Immature natural killer cell (primary cell): ENCODE measurements at regions not wholly inside any gene's neighbourhood (a gene's known extent, or its start where the extent isn't known, plus 50 kb on each side); places are given as distances from the start of the nearest gene placed in this dataset.

Experiments used
- DNase-seq, 3 donors: peaks; one replicate each; pipeline ENCODE4 v3.0.0; 2022; ENCODE audit warnings: mixed read lengths in 1 of 3
- H3K27ac Mint-ChIP-seq, 6 donors: one replicate each; pipeline ENCODE4 v1.8.0; 2020; ENCODE audit warnings: mixed read lengths in 6 of 6, mild to moderate bottlenecking in 5 of 6, inconsistent platforms in 4 of 6, moderate library complexity in 3 of 6
- H3K27me3 Mint-ChIP-seq, 3 donors: one replicate each; pipeline ENCODE4 v1.8.0; 2020 to 2021; ENCODE audit warnings: low read depth in 3 of 3, mild to moderate bottlenecking in 3 of 3, mixed read lengths in 3 of 3, moderate library complexity in 3 of 3, inconsistent platforms in 1 of 3
- H3K36me3 Mint-ChIP-seq, 3 donors: one replicate each; pipeline ENCODE4 v1.8.0; 2020; ENCODE audit warnings: mixed read lengths in 3 of 3, inconsistent platforms in 2 of 3, mild to moderate bottlenecking in 2 of 3
- H3K4me1 Mint-ChIP-seq, 2 donors: one replicate each; pipeline ENCODE4 v1.8.0; 2020; ENCODE audit warnings: inconsistent platforms in 2 of 2, mild to moderate bottlenecking in 2 of 2, mixed read lengths in 2 of 2, moderate library complexity in 1 of 2
- H3K4me3 Mint-ChIP-seq, 5 donors: one replicate each; pipeline ENCODE4 v1.8.0; 2020; ENCODE audit warnings: mild to moderate bottlenecking in 5 of 5, mixed read lengths in 5 of 5, inconsistent platforms in 3 of 5, moderate library complexity in 3 of 5
- H3K9me3 Mint-ChIP-seq, 6 donors: one replicate each; pipeline ENCODE4 v1.8.0; 2020; ENCODE audit warnings: mild to moderate bottlenecking in 6 of 6, mixed read lengths in 6 of 6, inconsistent platforms in 4 of 6, moderate library complexity in 3 of 6

DNA sequence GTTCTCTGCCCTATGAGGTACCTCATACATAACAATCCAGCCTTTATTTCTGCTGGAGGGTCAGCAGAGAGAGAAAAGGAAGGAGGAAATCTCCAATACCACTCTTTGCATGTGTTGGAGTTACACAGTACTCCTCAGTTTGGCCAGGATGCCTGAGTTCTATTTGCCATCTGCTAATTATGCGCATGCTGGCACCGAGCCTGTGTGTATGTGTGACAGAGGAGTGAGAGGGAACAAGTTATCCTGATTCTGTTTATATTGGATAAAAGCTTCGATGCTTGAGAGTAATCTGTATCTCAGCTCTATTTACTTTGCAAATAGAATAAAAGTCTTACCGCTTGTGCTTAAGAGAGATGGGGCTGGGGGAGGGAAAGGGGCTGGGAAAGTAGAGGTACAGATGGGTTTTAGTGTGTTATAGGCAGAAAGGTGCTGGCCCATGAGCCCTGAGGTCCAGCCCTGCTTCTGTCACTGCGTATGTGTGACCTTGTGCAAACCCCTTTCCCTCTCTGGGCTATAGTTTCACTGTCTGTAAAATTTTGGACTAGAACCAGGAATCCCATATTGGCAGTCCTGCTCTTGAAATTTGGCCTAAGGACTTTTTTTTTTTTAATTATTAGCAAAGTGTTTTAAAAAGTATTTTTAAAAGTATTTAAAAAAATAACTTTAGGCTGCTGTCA is 54.5 kb upstream of the PLXNA2 start:
- Mint-ChIP-seq H3K4me3 (no peak overlapping the region), H3K27me3 (peaks cover 7 to 13% (median 13%) of the 10 kb centered on the region in 3 donors), H3K27ac (no peak overlapping the region), H3K9me3 (no peaks in the 10 kb centered on the region), H3K4me1 (no peaks in the 10 kb centered on the region), H3K36me3 (no peaks in the 10 kb centered on the region)
- no peak for DNase-seq

DNA sequence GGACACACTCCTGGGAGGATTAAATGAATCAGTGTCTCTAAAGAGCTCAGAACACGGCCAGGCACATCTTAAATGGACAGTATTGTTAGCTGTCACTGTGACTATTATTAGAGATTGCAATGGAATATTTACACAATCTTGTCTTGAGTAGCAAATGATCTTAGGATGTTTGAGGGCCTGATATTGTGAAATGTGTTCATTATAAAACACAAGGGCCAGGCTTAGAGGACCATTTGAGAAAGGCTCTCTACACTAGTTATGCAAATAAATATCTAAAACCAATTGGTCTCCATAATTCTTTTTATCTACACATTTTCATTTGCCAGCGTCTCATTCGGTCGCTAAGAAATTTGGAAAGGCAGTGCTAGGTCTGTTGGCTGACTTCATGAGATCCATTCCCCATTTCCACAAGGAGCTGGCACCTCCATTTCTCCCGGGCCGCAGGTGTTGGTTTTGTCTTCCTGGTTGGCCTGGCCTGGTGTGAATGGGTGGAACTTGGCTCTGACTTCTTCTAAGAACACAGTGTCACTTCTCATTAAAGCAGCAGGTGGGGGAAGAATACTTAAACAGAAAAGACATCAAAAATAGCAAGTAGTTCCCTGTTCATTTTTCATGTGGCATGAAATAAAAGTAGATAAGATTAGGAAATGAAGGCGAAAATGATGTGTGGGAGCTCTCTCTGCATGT is 56.0 kb upstream of the PLXNA2 start:
- no peak for DNase-seq
- H3K9me3 Mint-ChIP-seq: no peaks in the 10 kb centered on the region
- no peak overlapping the region for H3K4me3 Mint-ChIP-seq
- no peak overlapping the region for H3K27ac Mint-ChIP-seq
- no peaks in the 10 kb centered on the region for H3K36me3 Mint-ChIP-seq
- peaks cover 6 to 15% (median 7%) of the 10 kb centered on the region in 3 donors for H3K27me3 Mint-ChIP-seq
- no peaks in the 10 kb centered on the region for H3K4me1 Mint-ChIP-seq

- DNase-seq: no peak
- Mint-ChIP-seq H3K27ac (no peak overlapping the region), H3K27me3 (peaks cover 6 to 11% (median 7%) of the 10 kb centered on the region in 3 donors), H3K4me3 (no peak overlapping the region), H3K9me3 (no peaks in the 10 kb centered on the region), H3K36me3 (no peaks in the 10 kb centered on the region), H3K4me1 (no peaks in the 10 kb centered on the region)
Observed at GRCh38 chr1:208302699-208303238, 58.6 kb upstream of the PLXNA2 start.

- Mint-ChIP-seq H3K4me3 (no peak overlapping the region), H3K27me3 (peaks cover 6 to 11% (median 7%) of the 10 kb centered on the region in 3 donors), H3K27ac (no peak overlapping the region), H3K36me3 (no peaks in the 10 kb centered on the region), H3K9me3 (no peaks in the 10 kb centered on the region), H3K4me1 (no peaks in the 10 kb centered on the region)
- DNase-seq: no peak
Observed at GRCh38 chr1:208303743-208304712, 59.8 kb upstream of the PLXNA2 start.

- no peak overlapping the region for H3K4me3 Mint-ChIP-seq
- H3K9me3 Mint-ChIP-seq: no peaks in the 10 kb centered on the region
- no peak overlapping the region for H3K27ac Mint-ChIP-seq
- DNase-seq: no peak
- H3K4me1 Mint-ChIP-seq: no peaks in the 10 kb centered on the region
- no peaks in the 10 kb centered on the region for H3K36me3 Mint-ChIP-seq
- H3K27me3 Mint-ChIP-seq: peaks cover 3 to 10% (median 4%) of the 10 kb centered on the region in 3 donors
Observed at GRCh38 chr1:208308221-208308620, 64.0 kb upstream of the PLXNA2 start.

DNA sequence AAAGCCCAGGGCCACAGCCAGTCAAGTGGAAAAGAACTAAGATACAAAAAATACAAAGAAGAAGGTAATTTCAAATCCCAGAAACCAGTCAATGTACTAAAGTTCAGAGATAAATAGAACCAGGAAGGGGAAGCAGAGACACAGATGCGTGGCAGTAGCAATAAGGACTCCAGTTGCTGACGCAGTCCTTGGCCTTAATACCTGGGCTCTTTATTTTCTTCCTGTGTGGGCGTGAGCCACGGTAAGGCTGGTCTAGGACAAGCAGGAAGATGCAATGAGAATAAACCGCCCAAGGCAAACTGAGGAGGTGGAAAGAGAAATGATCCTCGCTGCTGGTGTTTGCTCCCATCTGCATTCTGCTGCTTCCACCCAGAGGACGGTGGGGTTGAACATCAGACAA is 65.6 kb upstream of the PLXNA2 start:
- no peaks in the 10 kb centered on the region for H3K9me3 Mint-ChIP-seq
- DNase-seq: no peak
- no peaks in the 10 kb centered on the region for H3K4me1 Mint-ChIP-seq
- H3K27ac Mint-ChIP-seq: no peak overlapping the region
- no peaks in the 10 kb centered on the region for H3K36me3 Mint-ChIP-seq
- H3K27me3 Mint-ChIP-seq: peaks cover 3 to 5% (median 4%) of the 10 kb centered on the region in 3 donors
- no peak overlapping the region for H3K4me3 Mint-ChIP-seq

DNA sequence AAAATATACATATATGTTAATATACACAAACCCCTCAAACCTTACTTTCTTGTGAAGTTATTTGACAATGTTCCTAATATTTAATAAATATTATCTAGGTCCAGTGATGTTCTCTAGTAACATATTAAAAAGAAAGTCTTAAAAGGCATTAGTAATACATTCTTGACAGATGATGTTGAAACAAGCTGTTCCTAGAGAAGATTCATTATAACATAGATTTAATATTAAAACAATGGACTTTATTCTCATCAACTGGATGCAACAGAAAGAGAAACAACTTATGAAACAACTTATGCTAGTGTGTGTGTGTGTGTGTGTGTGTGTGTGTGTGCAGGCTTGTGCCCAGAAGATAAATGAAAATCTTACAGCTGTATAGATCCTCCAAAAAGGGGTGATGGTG is 68.5 kb upstream of the PLXNA2 start:
- Mint-ChIP-seq H3K36me3 (no peaks in the 10 kb centered on the region), H3K27me3 (peaks cover 0 to 7% (median 5%) of the 10 kb centered on the region in 3 donors), H3K4me3 (no peak overlapping the region), H3K27ac (no peak overlapping the region), H3K9me3 (peaks cover 0 to 1% (median 0%) of the 10 kb centered on the region in 6 donors), H3K4me1 (no peaks in the 10 kb centered on the region)
- DNase-seq: no peak

- H3K27me3 Mint-ChIP-seq: peaks cover 0 to 9% (median 5%) of the 10 kb centered on the region in 3 donors
- no peaks in the 10 kb centered on the region for H3K4me1 Mint-ChIP-seq
- H3K27ac Mint-ChIP-seq: no peak overlapping the region
- no peaks in the 10 kb centered on the region for H3K36me3 Mint-ChIP-seq
- DNase-seq: no peak
- H3K4me3 Mint-ChIP-seq: no peak overlapping the region
- peaks cover 0 to 1% (median 0%) of the 10 kb centered on the region in 6 donors for H3K9me3 Mint-ChIP-seq
Observed at GRCh38 chr1:208314431-208314830, 70.2 kb upstream of the PLXNA2 start.

DNA sequence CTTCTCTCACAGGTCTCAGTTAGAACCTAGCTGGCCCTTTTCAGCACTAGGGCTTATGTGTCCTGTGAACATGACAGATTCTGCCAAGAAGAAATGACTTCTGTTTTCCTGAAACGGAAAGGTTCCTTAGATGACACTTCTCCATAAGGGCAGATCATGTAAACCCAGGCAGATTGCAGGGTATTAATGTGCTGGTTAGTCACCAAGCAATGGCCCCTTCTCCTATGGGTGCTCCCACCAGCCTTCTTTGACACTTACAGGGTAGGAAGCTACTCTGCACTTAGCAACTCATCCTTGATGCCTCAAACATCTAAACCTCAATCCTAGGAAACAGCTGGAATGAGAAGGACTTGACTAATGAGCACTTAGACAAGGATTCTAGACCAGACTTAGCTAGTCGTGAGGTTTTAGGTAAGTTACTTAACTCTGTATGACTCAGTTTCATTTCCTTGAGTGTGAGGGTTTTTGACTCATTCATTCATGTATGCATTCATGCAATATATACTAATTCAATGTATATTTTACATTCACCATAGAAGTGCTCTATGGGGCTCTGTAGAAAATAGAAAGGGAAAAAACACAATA is 74.1 kb upstream of the PLXNA2 start:
- DNase-seq: no peak
- H3K4me3 Mint-ChIP-seq: no peak overlapping the region
- no peaks in the 10 kb centered on the region for H3K4me1 Mint-ChIP-seq
- H3K36me3 Mint-ChIP-seq: no peaks in the 10 kb centered on the region
- H3K27ac Mint-ChIP-seq: no peak overlapping the region
- H3K9me3 Mint-ChIP-seq: peaks cover 0 to 1% (median 0%) of the 10 kb centered on the region in 6 donors
- peaks cover 0 to 4% (median 0%) of the 10 kb centered on the region in 3 donors for H3K27me3 Mint-ChIP-seq

- H3K4me3 Mint-ChIP-seq: no peak overlapping the region
- no peak overlapping the region for H3K27ac Mint-ChIP-seq
- no peaks in the 10 kb centered on the region for H3K36me3 Mint-ChIP-seq
- no peaks in the 10 kb centered on the region for H3K9me3 Mint-ChIP-seq
- H3K27me3 Mint-ChIP-seq: peaks cover 0 to 4% (median 0%) of the 10 kb centered on the region in 3 donors
- no peaks in the 10 kb centered on the region for H3K4me1 Mint-ChIP-seq
- DNase-seq: no peak
Observed at GRCh38 chr1:208324005-208324404, 79.8 kb upstream of the PLXNA2 start.

- DNase-seq: no peak
- Mint-ChIP-seq H3K27me3 (peaks cover 0 to 4% (median 0%) of the 10 kb centered on the region in 3 donors), H3K9me3 (no peaks in the 10 kb centered on the region), H3K4me1 (no peaks in the 10 kb centered on the region), H3K36me3 (no peaks in the 10 kb centered on the region), H3K4me3 (no peak overlapping the region), H3K27ac (no peak overlapping the region)
Observed at GRCh38 chr1:208326033-208326432, 81.8 kb upstream of the PLXNA2 start.

DNA sequence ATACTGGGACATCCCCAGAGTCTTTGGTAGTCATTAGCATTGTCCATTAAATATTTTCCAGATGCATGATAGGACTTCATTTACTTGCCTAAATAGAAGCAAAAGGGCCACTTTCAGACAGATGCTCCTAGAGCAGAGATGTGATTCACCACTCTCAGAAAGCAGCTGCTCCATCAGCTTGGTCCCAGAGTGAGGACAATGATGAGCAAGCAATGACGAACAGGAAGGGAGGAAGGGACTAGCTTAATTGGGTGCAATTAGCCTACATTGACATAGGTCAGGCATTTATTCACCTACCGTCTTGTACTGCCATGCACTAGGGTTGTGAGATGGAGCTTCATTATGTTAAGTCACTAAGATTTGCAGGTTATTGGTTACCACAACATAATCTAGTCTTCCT is 85.1 kb upstream of the PLXNA2 start:
- Mint-ChIP-seq H3K36me3 (no peaks in the 10 kb centered on the region), H3K9me3 (peaks cover 0 to 4% (median 0%) of the 10 kb centered on the region in 6 donors), H3K27ac (no peak overlapping the region)

GRCh38 chr1:208332036-208332773 is 88.0 kb upstream of the PLXNA2 start:
- no peaks in the 10 kb centered on the region for H3K4me1 Mint-ChIP-seq
- peaks cover 0 to 5% (median 0%) of the 10 kb centered on the region in 6 donors for H3K9me3 Mint-ChIP-seq
- peaks cover 0 to 8% (median 3%) of the 10 kb centered on the region in 3 donors for H3K27me3 Mint-ChIP-seq
- no peak overlapping the region for H3K4me3 Mint-ChIP-seq
- no peaks in the 10 kb centered on the region for H3K36me3 Mint-ChIP-seq
- DNase-seq: no peak
- no peak overlapping the region for H3K27ac Mint-ChIP-seq

More for the DNA sequence above, 85.1 kb upstream of the PLXNA2 start:
- Mint-ChIP-seq H3K4me1 (no peaks in the 10 kb centered on the region), H3K27me3 (peaks cover 0 to 4% (median 1%) of the 10 kb centered on the region in 3 donors), H3K4me3 (no peak overlapping the region)
- DNase-seq: no peak
